IPS-20b (cell line): ENCODE measurements at regions not wholly inside any gene's neighbourhood (a gene's known extent, or its start where the extent isn't known, plus 50 kb on each side); places are given as distances from the start of the nearest gene placed in this dataset.
"Not testable (repeated sequence)": the region's sequence is repeated elsewhere in the genome, so short reads cannot be mapped to it uniquely, and the experiment has no call there.

ENCODE experiments used
- H3K27ac ChIP-seq: one replicate; pipeline ENCODE4 v1.5.1; 2013; ENCODE audit warnings: low read length
- H3K27me3 ChIP-seq: 2 replicates; pipeline ENCODE4 v1.6.1; 2013; ENCODE audit warnings: mild to moderate bottlenecking, low read length, inconsistent platforms; ENCODE audit not compliant: insufficient read depth
- H3K36me3 ChIP-seq: 2 replicates; pipeline ENCODE4 v1.6.1; 2013; ENCODE audit warnings: low read depth, mild to moderate bottlenecking, inconsistent platforms, low read length, moderate library complexity; ENCODE audit not compliant: insufficient read depth
- H3K4me1 ChIP-seq: 2 replicates; pipeline ENCODE4 v1.6.1; 2013; ENCODE audit warnings: mild to moderate bottlenecking, control low read depth, inconsistent platforms, low read length, moderate library complexity; ENCODE audit not compliant: insufficient read depth
- H3K4me3 ChIP-seq: 2 replicates; pipeline ENCODE4 v1.5.1; 2013; ENCODE audit warnings: mild to moderate bottlenecking, low read length, inconsistent platforms
- H3K9ac ChIP-seq: 2 replicates; pipeline ENCODE4 v1.6.1; 2013; ENCODE audit warnings: low read depth, mild to moderate bottlenecking, inconsistent platforms, low read length, moderate library complexity
- H3K9me3 ChIP-seq: 2 replicates; pipeline ENCODE4 v1.6.1; 2013; ENCODE audit warnings: mild to moderate bottlenecking, low read depth, low read length, inconsistent platforms; ENCODE audit not compliant: insufficient read depth

GRCh38 chr6:86609549-86610388 is 327.6 kb upstream of the HTR1E start:
- H3K27me3 ChIP-seq: no peaks in the 10 kb centered on the region
- H3K9me3 ChIP-seq: no peaks in the 10 kb centered on the region
- H3K9ac ChIP-seq: no peak overlapping the region
- no peak overlapping the region for H3K4me3 ChIP-seq
- no peaks in the 10 kb centered on the region for H3K36me3 ChIP-seq
- H3K4me1 ChIP-seq: no peaks in the 10 kb centered on the region
- no peak overlapping the region for H3K27ac ChIP-seq

GRCh38 chr6:86603364-86603763 is 334.0 kb upstream of the HTR1E start:
- not testable (repeated sequence) for H3K4me1 ChIP-seq, H3K9ac ChIP-seq, H3K4me3 ChIP-seq, H3K36me3 ChIP-seq, H3K27ac ChIP-seq, H3K9me3 ChIP-seq, H3K27me3 ChIP-seq

GRCh38 chr6:86602093-86602492 is 335.2 kb upstream of the HTR1E start:
- not testable (repeated sequence) for H3K4me3 ChIP-seq, H3K27ac ChIP-seq, H3K9ac ChIP-seq, H3K9me3 ChIP-seq, H3K27me3 ChIP-seq, H3K4me1 ChIP-seq, H3K36me3 ChIP-seq

GRCh38 chr6:86598969-86599368 is 338.4 kb upstream of the HTR1E start:
- H3K27me3 ChIP-seq, H3K4me1 ChIP-seq, H3K9ac ChIP-seq, H3K4me3 ChIP-seq, H3K9me3 ChIP-seq, H3K27ac ChIP-seq, H3K36me3 ChIP-seq: not testable (repeated sequence)

GRCh38 chr6:86595641-86596040 is 341.7 kb upstream of the HTR1E start:
- H3K27ac ChIP-seq: no peak overlapping the region
- H3K4me3 ChIP-seq: no peak overlapping the region
- H3K36me3 ChIP-seq: no peaks in the 10 kb centered on the region
- no peaks in the 10 kb centered on the region for H3K27me3 ChIP-seq
- H3K9me3 ChIP-seq: no peaks in the 10 kb centered on the region
- no peak overlapping the region for H3K9ac ChIP-seq
- H3K4me1 ChIP-seq: no peaks in the 10 kb centered on the region

- Histone ChIP-seq H3K4me3 (no peak overlapping the region), H3K36me3 (no peaks in the 10 kb centered on the region), H3K27me3 (no peaks in the 10 kb centered on the region), H3K4me1 (no peaks in the 10 kb centered on the region), H3K9ac (no peak overlapping the region), H3K9me3 (peaks cover 18% of the 10 kb centered on the region), H3K27ac (no peak overlapping the region)
These were observed 351.1 kb upstream of the HTR1E start for GRCh38 chr6:86586195-86586594.

GRCh38 chr6:86581833-86582232 is 355.5 kb upstream of the HTR1E start:
- Histone ChIP-seq H3K9ac (no peak overlapping the region), H3K4me3 (no peak overlapping the region), H3K9me3 (peaks cover 22% of the 10 kb centered on the region), H3K27me3 (no peaks in the 10 kb centered on the region), H3K4me1 (no peaks in the 10 kb centered on the region), H3K36me3 (no peaks in the 10 kb centered on the region), H3K27ac (no peak overlapping the region)

GRCh38 chr6:86563197-86563596 is 374.1 kb upstream of the HTR1E start:
- H3K36me3 ChIP-seq: no peaks in the 10 kb centered on the region
- no peak overlapping the region for H3K4me3 ChIP-seq
- no peak overlapping the region for H3K27ac ChIP-seq
- H3K27me3 ChIP-seq: no peaks in the 10 kb centered on the region
- H3K9me3 ChIP-seq: 0 out of 2 replicates have a peak, but pooled peaks cover 6% of the 10 kb centered on the region
- no peaks in the 10 kb centered on the region for H3K4me1 ChIP-seq
- H3K9ac ChIP-seq: no peak overlapping the region

- no peaks in the 10 kb centered on the region for H3K27me3 ChIP-seq
- H3K4me3 ChIP-seq: no peak overlapping the region
- H3K27ac ChIP-seq: no peak overlapping the region
- no peaks in the 10 kb centered on the region for H3K4me1 ChIP-seq
- H3K9ac ChIP-seq: no peak overlapping the region
- H3K9me3 ChIP-seq: no peaks in the 10 kb centered on the region
- no peaks in the 10 kb centered on the region for H3K36me3 ChIP-seq
These were observed 379.0 kb upstream of the HTR1E start for GRCh38 chr6:86558318-86558717.

GRCh38 chr6:86537292-86537861 is 400.0 kb upstream of the HTR1E start:
- Histone ChIP-seq H3K9ac (no peak overlapping the region), H3K27ac (no peak overlapping the region), H3K4me1 (no peaks in the 10 kb centered on the region), H3K4me3 (no peak overlapping the region), H3K9me3 (no peaks in the 10 kb centered on the region), H3K27me3 (no peaks in the 10 kb centered on the region), H3K36me3 (no peaks in the 10 kb centered on the region)

- Histone ChIP-seq H3K27ac (no peak overlapping the region), H3K4me3 (no peak overlapping the region), H3K9ac (no peak overlapping the region), H3K4me1 (no peaks in the 10 kb centered on the region), H3K9me3 (no peaks in the 10 kb centered on the region), H3K27me3 (no peaks in the 10 kb centered on the region), H3K36me3 (no peaks in the 10 kb centered on the region)
These were observed 401.2 kb upstream of the HTR1E start for GRCh38 chr6:86536121-86536520.

- no peaks in the 10 kb centered on the region for H3K36me3 ChIP-seq
- H3K9me3 ChIP-seq: no peaks in the 10 kb centered on the region
- no peaks in the 10 kb centered on the region for H3K4me1 ChIP-seq
- no peaks in the 10 kb centered on the region for H3K27me3 ChIP-seq
- no peak overlapping the region for H3K4me3 ChIP-seq
- no peak overlapping the region for H3K9ac ChIP-seq
- H3K27ac ChIP-seq: no peak overlapping the region
These were observed 402.2 kb upstream of the HTR1E start for GRCh38 chr6:86535100-86535499.
